ENCODE measurements at regions not wholly inside any gene's neighbourhood (a gene's known extent, or its start where the extent isn't known, plus 50 kb on each side); places are given as distances from the start of the nearest gene placed in this dataset.

- Histone ChIP-seq H3K9me3 (ENCODE audit: control insufficient read depth in 2 of 3, insufficient read depth in 1 of 3, low read length in 3 of 3) (no peaks in the 10 kb centered on the region), H3K27ac (ENCODE audit: low read depth in 2 of 2, low read length in 2 of 2) (peak overlapping the region; percentile 89 to 96), H3K4me1 (ENCODE audit: control insufficient read depth in 2 of 3, insufficient read depth in 2 of 3, low read depth in 1 of 3, low read length in 3 of 3) (peaks cover 15 to 37% (median 33%) of the 10 kb centered on the region in 3 donors), H3K36me3 (ENCODE audit: control insufficient read depth in 2 of 3, insufficient read depth in 3 of 3, low read length in 3 of 3) (no peaks in the 10 kb centered on the region), H3K9ac (ENCODE audit: low read length in 3 of 3) (peak overlapping the region in 1 of 3 donors; percentile 17), H3K4me3 (ENCODE audit: low read length in 3 of 3) (peak overlapping the region in 1 of 3 donors; percentile 15), H3K27me3 (ENCODE audit: control insufficient read depth, insufficient read depth, low read length) (no peaks in the 10 kb centered on the region)
- TF ChIP-seq CTCF (IDR thresholded peaks at IDR 0.05; ENCODE audit: borderline replicate concordance, extremely low read depth, insufficient read depth) = no peak
- intact Hi-C loops (cut with DNase I) = no loop called here
- DNase-seq (no peak), FAIRE-seq (no peak)
Measured at GRCh38 chr6:11366183-11366933, 133.9 kb upstream of the NEDD9 start.

- no peaks in the 10 kb centered on the region for H3K9me3 ChIP-seq (ENCODE audit: control insufficient read depth in 2 of 3, insufficient read depth in 1 of 3, low read length in 3 of 3)
- intact Hi-C loops (cut with DNase I) = no loop called here
- H3K4me1 ChIP-seq (ENCODE audit: control insufficient read depth in 2 of 3, insufficient read depth in 2 of 3, low read depth in 1 of 3, low read length in 3 of 3) = peaks cover 15 to 32% (median 29%) of the 10 kb centered on the region in 3 donors
- TF ChIP-seq CTCF (IDR thresholded peaks at IDR 0.05; ENCODE audit: borderline replicate concordance, extremely low read depth, insufficient read depth) = no peak
- H3K27me3 ChIP-seq (ENCODE audit: control insufficient read depth, insufficient read depth, low read length) = no peaks in the 10 kb centered on the region
- no peaks in the 10 kb centered on the region for H3K36me3 ChIP-seq (ENCODE audit: control insufficient read depth in 2 of 3, insufficient read depth in 3 of 3, low read length in 3 of 3)
- FAIRE-seq (peak; percentile 74), DNase-seq (peak in 1 of 5 donors; percentile 32)
- no peak overlapping the region for H3K9ac ChIP-seq (ENCODE audit: low read length in 3 of 3)
- H3K27ac ChIP-seq (ENCODE audit: low read depth in 2 of 2, low read length in 2 of 2) = peak overlapping the region; percentile 89 to 96
- H3K4me3 ChIP-seq (ENCODE audit: low read length in 3 of 3) = peak overlapping the region in 1 of 3 donors; percentile 1
Measured at GRCh38 chr6:11364971-11365397, 132.5 kb upstream of the NEDD9 start.

- H3K27ac ChIP-seq (ENCODE audit: low read depth in 2 of 2, low read length in 2 of 2) = peak overlapping the region; percentile 80 to 89
- no peak overlapping the region for H3K4me3 ChIP-seq (ENCODE audit: low read length in 3 of 3)
- no peak for TF ChIP-seq CTCF (IDR thresholded peaks at IDR 0.05; ENCODE audit: borderline replicate concordance, extremely low read depth, insufficient read depth)
- H3K27me3 ChIP-seq (ENCODE audit: control insufficient read depth, insufficient read depth, low read length) = no peaks in the 10 kb centered on the region
- DNase-seq (no peak), FAIRE-seq (no peak)
- peak overlapping the region in 1 of 3 donors; percentile 10 for H3K9ac ChIP-seq (ENCODE audit: low read length in 3 of 3)
- peaks cover 11 to 26% (median 25%) of the 10 kb centered on the region in 3 donors for H3K4me1 ChIP-seq (ENCODE audit: control insufficient read depth in 2 of 3, insufficient read depth in 2 of 3, low read depth in 1 of 3, low read length in 3 of 3)
- no peaks in the 10 kb centered on the region for H3K36me3 ChIP-seq (ENCODE audit: control insufficient read depth in 2 of 3, insufficient read depth in 3 of 3, low read length in 3 of 3)
- intact Hi-C loops (cut with DNase I) = no loop called here
- H3K9me3 ChIP-seq (ENCODE audit: control insufficient read depth in 2 of 3, insufficient read depth in 1 of 3, low read length in 3 of 3) = no peaks in the 10 kb centered on the region
Measured at GRCh38 chr6:11363881-11364576, 131.6 kb upstream of the NEDD9 start.

Data from kidney (tissue), 13 donors.